Fibroblast of gingiva (primary cell): ENCODE measurements at regions not wholly inside any gene's neighbourhood (a gene's known extent, or its start where the extent isn't known, plus 50 kb on each side); places are given as distances from the start of the nearest gene placed in this dataset.
A peak's percentile ranks its signal among the peaks of the same experiment; 100 is the strongest.

Experiments
- DNase-seq: peaks from one replicate; pipeline ENCODE4 v3.0.0-alpha.2; 2011; ENCODE audit warnings: low read depth

- no peak for DNase-seq
Observed at GRCh38 chrX:134747006-134747405, 50.0 kb downstream of the PABIR2 start.

DNA sequence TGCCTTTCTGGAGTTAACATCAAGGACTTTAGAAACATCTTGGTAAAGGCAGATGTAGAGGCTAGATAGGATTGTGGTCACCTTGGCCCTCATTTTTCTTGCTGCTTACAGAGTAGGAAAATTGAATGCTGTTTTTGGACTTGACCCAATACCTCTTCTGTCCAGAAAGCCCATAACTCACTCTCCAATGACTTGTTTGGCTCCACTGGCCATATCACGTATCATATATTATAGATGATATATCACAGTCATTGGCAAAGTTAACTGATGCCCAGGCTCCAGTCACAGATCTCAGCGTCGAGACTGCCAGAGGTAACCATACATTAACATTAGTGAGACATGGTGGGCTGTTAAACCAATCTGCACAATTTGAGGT, 50.6 kb downstream of the PABIR2 start:
- DNase-seq: no peak

DNA sequence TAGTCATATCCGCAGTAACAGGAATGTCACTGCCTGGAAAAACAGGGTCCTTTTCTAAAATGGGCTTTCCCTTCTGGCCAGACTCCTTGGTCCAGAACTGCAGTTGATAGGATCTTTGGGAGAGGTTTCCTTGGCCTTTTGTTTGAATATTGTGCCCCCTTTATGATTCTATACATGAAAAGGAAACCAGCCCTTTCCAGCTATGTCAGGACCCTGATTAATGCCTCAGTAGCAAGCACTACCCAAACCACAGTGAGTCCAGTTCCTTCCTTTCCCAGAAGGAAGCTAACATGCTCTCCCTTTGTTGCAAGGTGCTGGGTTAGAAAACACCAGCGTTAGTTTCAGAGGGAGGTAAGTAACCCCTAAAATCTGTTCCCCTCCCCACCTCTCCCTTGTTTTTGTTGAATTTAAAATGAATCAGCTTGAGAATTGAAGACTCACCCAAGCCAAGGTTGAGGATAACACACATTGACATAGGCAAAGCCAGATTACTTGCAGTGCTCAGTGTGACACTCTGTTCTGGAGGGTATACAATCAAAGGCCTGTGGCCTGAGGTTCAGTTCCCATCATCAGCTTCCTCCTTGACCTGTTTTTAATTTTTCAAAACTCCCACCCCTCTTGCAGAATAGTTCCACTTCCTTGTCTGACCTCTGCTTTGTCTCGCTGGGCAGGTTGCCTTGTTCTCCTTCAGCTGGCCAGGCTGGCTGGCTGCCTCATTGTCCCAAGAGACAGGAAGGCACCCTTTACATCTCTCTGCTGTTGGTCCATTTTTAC, 51.2 kb downstream of the PABIR2 start:
- no peak for DNase-seq

- peak; percentile 61 for DNase-seq
Observed at GRCh38 chrX:134743091-134743490, 53.9 kb downstream of the PABIR2 start.

DNA sequence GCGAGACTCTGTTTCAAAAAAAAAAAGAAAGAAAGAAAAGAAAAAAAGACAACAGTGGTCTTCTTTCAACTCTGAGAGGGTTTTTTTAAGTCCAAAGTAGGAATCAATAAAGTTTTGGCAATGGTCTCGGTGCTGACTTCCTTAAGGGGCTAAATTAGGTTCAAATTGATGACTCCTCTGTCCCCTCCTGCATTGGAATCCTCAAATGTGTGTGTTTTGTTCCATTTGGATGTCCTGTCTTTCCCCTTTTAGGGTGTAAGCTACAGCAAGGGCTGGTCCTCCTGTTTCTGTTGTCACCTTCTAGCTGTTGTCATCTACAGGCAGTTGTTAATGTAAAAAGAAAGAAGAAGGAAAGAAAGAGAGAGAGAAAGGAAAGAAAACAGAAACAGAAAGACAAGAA, 54.4 kb downstream of the PABIR2 start:
- DNase-seq: no peak

DNA sequence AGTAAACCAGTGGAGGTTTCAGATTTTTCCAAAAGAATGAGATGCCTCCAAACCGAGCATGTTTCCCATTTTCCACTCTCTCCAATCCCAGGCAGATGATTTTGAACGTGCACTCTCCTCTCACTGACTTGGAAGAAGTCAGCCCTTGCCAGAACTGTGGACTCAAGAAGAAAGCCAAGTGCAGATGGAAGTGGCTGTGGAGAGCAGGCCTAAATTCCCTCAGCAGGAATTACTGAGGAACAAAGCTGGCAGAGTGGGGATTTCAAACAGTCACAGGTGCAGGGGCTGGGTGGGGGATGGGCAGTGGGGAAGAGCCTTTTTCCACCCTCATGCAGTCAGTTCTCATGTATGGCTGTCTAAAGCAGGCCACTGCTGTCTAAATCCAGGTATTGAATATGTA, 55.3 kb downstream of the PABIR2 start:
- DNase-seq: no peak

GRCh38 chrX:134738986-134739740, 57.8 kb downstream of the PABIR2 start:
- no peak for DNase-seq

GRCh38 chrX:134738445-134738844, 58.6 kb downstream of the PABIR2 start:
- no peak for DNase-seq

- DNase-seq: no peak
Observed at GRCh38 chrX:134737721-134738369, 59.2 kb downstream of the PABIR2 start.

GRCh38 chrX:134737061-134737460, 59.9 kb downstream of the PABIR2 start:
- peak; percentile 68 for DNase-seq

- no peak for DNase-seq
Observed at GRCh38 chrX:134736356-134736755, 60.6 kb downstream of the PABIR2 start.

DNA sequence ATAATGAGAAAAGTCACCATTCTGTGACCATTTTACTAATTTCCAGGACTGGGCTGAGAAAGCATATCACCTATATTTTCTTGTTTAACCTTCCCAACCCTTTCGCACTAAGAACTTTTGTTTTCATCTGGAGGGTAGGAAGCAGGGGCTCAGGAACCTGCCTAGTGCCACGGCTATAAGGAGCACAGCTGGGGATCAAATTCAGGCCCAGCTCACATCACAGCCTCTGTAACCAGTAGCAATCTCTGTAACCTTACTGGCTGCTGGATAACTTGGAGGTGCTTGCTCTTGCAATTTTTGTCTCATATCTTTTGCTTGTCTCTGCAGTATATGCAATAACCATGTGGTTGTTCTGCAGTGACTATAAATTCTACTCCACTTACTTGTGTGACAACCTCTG, 62.0 kb downstream of the PABIR2 start:
- no peak for DNase-seq

DNA sequence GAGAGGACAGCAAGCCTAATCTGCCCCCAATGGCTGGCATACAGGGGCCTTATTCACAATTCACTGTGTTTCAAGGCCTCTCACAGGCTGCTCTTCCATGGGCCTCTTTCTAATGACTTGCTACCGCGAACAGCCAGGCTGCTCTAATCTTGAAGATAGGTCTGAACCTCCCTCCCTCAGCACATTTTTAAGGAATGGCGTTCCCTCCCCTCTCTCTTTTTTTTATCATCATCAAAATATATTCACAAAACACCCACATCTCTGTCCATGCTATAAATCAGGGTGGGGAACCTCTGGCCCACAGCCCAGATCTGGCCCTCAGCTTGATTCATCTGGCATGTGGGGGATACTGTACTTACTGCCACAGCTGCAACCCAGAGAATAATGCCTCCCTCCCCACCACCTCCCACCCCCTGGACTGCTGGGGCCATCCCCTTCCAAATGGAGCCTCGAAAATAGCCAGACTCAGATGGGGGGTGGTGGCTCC, 62.5 kb downstream of the PABIR2 start:
- DNase-seq: no peak

DNA sequence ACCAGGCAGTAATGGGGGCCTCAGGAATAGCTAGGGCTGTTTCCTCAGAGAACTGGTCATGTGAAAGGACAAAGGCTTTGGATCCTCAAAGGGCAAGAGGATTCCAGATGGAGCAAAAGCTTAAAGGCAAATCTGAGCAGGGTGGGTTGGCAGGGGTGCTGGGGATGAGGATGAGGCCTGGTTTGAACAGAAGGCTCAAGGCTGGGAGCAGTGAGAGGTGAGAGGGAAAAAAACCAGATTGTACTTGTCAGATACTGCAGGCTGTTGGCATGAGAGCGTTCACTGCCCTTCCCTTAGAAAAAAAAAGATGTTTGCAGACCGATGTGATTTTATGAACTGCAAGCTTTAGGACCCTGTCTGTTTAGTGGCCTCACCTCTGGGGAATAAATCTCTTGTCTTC, 63.4 kb downstream of the PABIR2 start:
- DNase-seq: no peak

GRCh38 chrX:134732676-134733075, 64.3 kb downstream of the PABIR2 start:
- DNase-seq: no peak

GRCh38 chrX:134732152-134732551, 64.9 kb downstream of the PABIR2 start:
- no peak for DNase-seq

- DNase-seq: no peak
Observed at GRCh38 chrX:134727363-134727762, 69.1 kb upstream of the PLAC1 start.

DNA sequence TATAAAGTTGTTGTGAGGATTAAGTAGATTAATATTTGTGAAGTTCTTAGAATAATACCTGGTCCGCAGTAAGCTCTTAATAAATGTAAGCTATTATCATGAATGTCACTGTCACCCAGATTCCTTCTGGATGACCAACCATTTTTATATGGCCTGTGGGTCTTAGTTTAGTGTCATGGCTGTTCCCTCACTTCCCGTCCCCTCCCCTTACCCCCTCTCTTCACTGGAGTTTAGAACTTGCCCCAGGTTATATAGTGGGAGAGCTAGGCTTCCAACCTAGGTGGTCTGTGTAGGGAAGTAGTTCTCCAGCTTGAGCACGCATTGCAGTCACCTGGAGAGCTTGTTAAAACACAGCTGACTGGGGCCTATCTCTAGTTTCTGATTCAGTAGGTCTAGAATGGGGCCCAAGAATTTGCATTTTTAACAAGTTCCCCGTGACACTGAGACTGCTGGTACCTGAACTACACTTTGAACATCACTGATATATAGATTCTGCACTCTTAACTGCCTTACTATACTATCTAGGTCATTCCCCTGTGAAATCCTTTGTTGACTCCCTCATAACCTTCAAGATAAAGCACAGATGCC, 66.9 kb upstream of the PLAC1 start:
- DNase-seq: no peak

DNA sequence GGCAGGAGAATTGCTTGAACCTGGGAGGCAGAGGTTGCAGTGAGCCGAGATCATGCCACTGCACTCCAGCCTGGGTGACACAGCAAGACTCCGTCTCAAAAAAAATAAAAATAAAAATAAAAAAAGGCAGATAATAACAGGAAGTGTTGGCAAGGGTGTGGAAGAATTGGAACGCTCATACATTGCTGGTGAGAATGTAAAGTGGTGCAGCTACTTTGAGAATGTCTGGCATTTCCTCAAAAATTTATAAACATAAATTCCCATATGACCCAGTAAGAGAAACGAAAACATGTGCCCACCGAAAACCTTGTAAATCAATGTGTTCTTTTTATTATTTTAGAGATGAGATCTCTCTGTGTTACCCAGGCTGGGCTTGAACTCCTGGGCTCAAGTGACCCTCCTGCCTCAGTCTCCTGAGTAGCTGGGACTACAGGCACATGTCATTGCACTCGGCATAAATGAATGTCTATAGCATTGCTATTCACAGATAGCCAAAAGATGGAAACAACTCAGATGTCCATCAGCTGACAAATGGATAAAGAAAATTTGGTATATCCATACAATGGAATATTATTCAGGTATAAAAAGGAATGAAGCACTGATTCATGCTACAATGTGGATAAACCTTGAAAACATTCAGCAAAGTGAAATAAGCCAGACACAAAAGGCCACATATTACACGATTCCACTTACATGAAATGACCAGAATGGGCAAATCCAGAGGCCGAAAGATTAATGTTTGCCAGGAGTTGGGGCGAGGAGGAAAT, 63.7 kb upstream of the PLAC1 start:
- DNase-seq: peak; percentile 9

GRCh38 chrX:134718966-134719317, 60.7 kb upstream of the PLAC1 start:
- DNase-seq: no peak

- DNase-seq: peak; percentile 87
Observed at GRCh38 chrX:134718105-134718965, 60.1 kb upstream of the PLAC1 start.
